ENCODE measurements at regions not wholly inside any gene's neighbourhood (a gene's known extent, or its start where the extent isn't known, plus 50 kb on each side); places are given as distances from the start of the nearest gene placed in this dataset.

DNA sequence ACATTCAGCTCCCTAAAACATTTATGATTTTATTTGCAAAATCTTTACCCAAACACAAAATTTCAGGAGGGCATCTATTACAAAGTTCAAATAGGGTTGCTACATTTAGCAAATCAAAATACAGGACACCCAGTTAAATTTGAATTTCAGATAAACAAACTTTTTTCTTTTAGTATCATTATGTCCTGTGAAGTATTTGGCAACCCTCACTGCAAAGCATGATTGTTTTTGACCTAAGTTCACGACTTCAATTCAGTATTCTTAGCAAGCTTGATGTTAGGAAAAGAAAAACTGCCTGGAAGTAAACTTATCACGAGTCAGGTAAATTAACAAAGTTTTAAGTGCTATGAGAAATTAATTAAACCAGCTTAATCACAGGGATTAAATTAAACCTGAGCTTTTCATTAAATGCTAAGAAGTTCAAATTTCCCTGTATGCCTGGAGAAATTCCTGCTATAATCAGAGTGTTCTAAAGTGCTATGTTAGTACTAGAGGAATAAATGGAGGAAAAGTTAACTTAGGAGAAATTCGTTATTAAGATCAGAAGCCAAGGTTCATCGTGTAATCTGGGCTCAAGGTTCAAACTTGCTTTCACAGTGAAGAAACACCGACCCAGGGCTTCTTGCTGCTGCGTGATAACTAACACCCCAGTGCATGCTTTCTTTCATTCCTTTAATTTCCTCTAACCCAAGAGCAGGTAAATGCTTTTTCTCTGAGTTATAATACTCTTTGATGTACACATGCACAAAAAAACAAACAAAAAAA, 298.1 kb downstream of the FOXO1 start:
- TF ChIP-seq, protein P1, sequence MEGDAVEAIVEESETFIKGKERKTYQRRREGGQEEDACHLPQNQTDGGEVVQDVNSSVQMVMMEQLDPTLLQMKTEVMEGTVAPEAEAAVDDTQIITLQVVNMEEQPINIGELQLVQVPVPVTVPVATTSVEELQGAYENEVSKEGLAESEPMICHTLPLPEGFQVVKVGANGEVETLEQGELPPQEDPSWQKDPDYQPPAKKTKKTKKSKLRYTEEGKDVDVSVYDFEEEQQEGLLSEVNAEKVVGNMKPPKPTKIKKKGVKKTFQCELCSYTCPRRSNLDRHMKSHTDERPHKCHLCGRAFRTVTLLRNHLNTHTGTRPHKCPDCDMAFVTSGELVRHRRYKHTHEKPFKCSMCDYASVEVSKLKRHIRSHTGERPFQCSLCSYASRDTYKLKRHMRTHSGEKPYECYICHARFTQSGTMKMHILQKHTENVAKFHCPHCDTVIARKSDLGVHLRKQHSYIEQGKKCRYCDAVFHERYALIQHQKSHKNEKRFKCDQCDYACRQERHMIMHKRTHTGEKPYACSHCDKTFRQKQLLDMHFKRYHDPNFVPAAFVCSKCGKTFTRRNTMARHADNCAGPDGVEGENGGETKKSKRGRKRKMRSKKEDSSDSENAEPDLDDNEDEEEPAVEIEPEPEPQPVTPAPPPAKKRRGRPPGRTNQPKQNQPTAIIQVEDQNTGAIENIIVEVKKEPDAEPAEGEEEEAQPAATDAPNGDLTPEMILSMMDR (IDR thresholded peaks at IDR 0.05), result no peak
- no peak for TF ChIP-seq POLR2A (IDR thresholded peaks at IDR 0.05)
